Hematopoietic multipotent progenitor cell (in vitro differentiated cells): ENCODE measurements at regions not wholly inside any gene's neighbourhood (a gene's known extent, or its start where the extent isn't known, plus 50 kb on each side); places are given as distances from the start of the nearest gene placed in this dataset.

Experiments used
- DNase-seq, 3 donors: peaks; one replicate each; pipeline ENCODE4 v3.0.0-alpha.2; 2011 to 2015; ENCODE audit warnings: low read depth in 2 of 3, low spot score in 2 of 3

- no peak for DNase-seq
These were observed 60.0 kb downstream of the ING1 start for GRCh38 chr13:110773480-110773879.

- no peak for DNase-seq
These were observed 60.6 kb downstream of the ING1 start for GRCh38 chr13:110774051-110774450.

- no peak for DNase-seq
These were observed 61.0 kb downstream of the ING1 start for GRCh38 chr13:110774490-110774889.

GRCh38 chr13:110775576-110775975, 62.1 kb downstream of the ING1 start:
- DNase-seq = no peak

DNA sequence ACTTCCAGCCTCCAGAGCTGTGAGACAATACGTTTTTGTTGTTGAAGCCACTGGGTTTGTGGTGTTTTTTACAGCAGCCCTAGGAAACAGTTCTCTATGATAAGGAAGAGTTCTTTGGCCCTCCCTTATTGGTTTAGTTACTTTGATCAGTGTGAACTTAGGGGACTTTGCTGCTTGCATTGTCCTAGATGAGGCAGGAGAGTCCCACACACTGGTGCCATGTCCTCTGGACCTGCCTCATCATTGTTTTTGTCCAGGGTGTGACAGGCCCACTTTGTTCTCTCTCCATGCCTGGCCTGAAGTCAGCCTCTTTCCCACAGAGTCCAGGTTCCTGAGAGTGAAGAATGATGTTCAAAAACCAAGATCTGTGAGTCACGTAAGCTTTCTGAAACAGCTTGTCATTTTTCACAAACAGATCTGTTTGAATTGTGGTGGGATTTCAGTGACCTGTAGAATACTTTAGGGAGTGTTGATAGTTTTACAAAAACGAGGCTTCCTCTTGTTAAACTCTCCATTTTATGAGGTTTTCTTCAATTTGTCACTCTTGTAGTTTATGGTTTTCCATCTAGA, 63.8 kb downstream of the ING1 start:
- no peak for DNase-seq

GRCh38 chr13:110779022-110779421, 65.5 kb downstream of the ING1 start:
- DNase-seq = no peak

- no peak for DNase-seq
These were observed 66.9 kb downstream of the ING1 start for GRCh38 chr13:110780422-110780821.

DNA sequence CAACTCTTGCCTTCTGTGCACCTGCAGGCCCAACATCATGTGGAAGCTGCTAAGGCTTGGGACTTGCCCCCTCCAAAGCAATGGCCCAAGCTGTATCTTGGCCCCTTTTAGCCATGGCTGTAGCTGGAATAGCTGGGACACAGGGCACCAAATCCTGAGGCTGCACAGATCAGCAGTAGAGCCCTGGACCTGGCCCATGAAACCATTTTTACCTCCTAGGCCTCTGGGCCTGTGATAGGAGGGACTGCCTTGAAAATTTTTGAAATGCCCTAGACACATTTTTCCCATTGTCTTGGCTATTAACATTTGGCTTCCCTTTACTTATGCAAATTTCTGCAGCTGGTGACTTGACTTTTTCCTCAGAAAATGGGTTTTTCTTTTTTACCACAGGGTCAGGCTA, 68.7 kb downstream of the ING1 start:
- DNase-seq = no peak

GRCh38 chr13:110784704-110785103, 71.2 kb downstream of the ING1 start:
- DNase-seq = no peak

GRCh38 chr13:110788778-110789177, 75.3 kb downstream of the ING1 start:
- DNase-seq = no peak

GRCh38 chr13:110789871-110790270, 76.4 kb downstream of the ING1 start:
- no peak for DNase-seq

- no peak for DNase-seq
These were observed 76.9 kb downstream of the ING1 start for GRCh38 chr13:110790371-110790770.

DNA sequence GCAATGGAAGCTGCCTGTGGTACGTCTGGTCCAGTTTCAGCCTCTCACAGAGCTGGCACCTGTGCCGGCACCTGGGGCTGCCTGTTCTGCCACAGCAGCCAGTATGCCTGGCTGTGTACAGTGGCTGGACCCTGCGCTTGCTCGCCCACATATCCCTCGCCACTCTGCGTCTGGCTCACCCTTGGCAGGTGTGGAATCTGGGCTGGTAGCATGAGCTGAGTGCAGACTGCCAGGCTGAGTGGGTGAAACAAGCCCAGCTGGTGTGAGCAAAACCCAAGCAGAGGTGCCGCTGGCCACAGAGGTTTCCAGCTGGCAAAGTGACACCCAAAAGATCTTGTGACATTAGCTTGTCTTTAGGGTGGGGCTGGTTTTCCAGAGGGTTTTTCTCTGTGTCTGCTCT, 80.7 kb downstream of the ING1 start:
- no peak for DNase-seq

- no peak for DNase-seq
These were observed 83.9 kb downstream of the ING1 start for GRCh38 chr13:110797230-110797877.

- DNase-seq = no peak
These were observed 84.8 kb downstream of the ING1 start for GRCh38 chr13:110798081-110798994.

DNA sequence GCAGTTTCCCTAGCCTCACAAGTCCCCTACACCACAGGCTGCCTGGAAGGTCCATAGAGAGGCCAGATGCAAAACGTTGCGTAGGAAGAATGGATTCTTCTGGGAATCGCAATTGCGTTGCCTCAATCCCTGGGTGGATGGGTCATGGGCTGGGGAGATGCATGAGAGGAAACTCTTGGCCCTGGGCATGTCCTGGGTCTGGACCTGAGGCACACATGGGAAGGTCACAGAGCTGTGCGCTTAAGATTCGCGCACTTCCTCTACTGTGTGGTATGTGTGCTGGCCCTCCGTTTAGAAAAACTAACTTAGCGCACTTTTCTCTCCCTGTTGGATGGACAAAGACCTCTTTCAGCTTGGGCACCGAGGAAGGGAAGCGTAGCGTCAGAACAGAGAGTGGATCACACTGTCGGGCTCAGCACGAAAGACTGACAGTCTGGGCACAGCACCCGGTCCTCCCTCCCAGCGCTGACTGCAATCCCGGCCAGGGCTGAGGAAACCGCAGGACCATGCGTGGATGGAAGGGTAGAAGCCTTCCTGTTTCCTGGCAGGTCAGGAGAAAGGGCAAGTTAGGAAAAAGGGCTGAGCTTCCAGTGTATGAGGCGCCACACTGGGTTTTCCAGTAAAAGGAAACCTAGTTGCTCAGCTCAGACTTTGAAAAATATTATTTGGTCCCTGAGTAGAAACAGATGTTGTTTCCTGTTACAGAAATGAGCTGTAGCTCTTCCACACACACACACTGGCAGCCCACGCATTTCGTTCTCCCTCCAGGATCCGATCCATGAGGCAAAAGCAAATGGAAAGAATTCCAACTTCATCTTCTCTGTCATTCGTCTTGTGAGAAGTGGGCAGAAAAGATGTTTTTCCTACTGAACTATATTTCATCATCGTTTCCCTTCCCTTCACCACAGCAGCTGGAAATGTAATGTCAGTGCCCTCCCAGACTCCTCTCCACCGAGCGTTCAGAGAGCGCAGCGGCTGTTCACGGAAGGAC, 86.0 kb downstream of the ING1 start:
- no peak for DNase-seq

DNA sequence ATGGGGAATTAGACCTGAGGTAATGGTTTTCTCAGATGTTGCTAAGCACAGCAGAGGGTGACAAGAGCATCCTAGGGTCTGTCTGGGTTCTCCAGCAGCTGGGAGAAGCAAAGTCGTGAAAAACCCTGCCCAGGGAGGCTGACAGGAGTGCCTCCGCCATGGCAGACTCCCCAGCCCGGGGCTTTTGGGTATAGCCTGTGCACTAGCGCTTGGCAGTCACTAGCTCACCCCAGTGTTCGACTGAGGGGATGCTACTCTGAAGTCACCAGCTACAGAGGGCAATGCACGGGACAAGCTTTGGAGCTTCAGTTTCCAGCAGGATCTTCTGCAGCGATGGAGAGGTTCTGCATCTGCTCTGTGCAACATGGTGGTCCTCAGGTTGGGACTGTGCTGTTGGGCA, 87.5 kb downstream of the ING1 start:
- no peak for DNase-seq

GRCh38 chr13:110802260-110802659, 88.8 kb downstream of the ING1 start:
- no peak for DNase-seq

DNA sequence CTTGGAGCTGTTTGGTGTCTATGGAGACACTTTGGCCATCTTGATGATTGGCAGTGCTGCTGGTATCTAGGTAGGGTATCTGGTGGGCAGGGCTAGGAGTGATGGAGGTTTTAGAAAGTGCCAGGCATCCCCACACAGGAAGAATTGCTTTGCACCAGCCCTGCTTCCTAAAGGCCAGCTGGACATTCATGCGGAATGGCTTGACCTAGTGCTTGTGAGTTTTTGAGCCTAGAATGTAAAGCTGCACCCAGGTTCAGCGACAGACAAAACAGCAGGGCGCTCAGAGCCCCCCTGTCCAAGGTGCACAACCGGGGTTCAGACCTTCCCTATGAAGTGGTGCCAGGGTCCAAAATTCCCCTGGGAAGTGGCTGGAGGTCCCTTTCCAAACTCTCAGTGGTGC, 93.1 kb downstream of the ING1 start:
- DNase-seq = no peak

DNA sequence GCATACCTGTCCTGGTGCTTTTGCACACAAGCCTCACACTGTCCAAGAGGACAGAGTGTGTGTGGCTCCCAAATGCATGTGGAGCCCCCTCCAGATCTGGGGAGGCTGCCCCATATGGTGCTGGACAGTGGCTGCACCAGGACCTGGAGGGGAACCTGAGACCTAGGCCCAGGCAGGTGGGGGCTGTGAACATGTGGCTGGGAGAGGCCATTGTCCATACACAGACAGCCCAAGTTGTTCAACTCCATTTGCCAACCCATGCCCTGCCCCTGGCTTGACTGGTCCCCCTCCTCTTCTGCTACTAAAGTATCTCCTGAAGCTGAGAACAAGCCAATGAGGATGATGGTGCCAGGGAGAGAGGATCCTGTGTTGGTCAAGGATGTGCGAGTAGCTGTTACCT, 94.0 kb downstream of the ING1 start:
- DNase-seq = no peak

GRCh38 chr13:110808138-110808537, 94.6 kb downstream of the ING1 start:
- no peak for DNase-seq
